Progenitor cell of endocrine pancreas (in vitro differentiated cells): ENCODE measurements at regions not wholly inside any gene's neighbourhood (a gene's known extent, or its start where the extent isn't known, plus 50 kb on each side); places are given as distances from the start of the nearest gene placed in this dataset.

Experiments used
- DNase-seq: peaks from one replicate; pipeline ENCODE4 v3.0.0; 2021; ENCODE audit warnings: low spot score; ENCODE audit not compliant: unreplicated experiment
- H3K27ac Mint-ChIP-seq: 2 replicates; pipeline ENCODE4 v1.8.0; 2021; ENCODE audit warnings: mild to moderate bottlenecking, moderate library complexity, mixed read lengths
- H3K27me3 Mint-ChIP-seq: 2 replicates; pipeline ENCODE4 v1.8.0; 2021; ENCODE audit warnings: mixed read lengths
- H3K36me3 Mint-ChIP-seq: 2 replicates; pipeline ENCODE4 v1.8.0; 2022; ENCODE audit warnings: mixed read lengths; ENCODE audit not compliant: insufficient read depth
- H3K4me1 Mint-ChIP-seq: 2 replicates; pipeline ENCODE4 v1.8.0; 2021; ENCODE audit warnings: low read depth, mixed read lengths
- H3K4me3 Mint-ChIP-seq: 2 replicates; pipeline ENCODE4 v1.8.0; 2021; ENCODE audit warnings: low read depth, mild to moderate bottlenecking, moderate library complexity, mixed read lengths
- H3K9me3 Mint-ChIP-seq: 2 replicates; pipeline ENCODE4 v1.8.0; 2021; ENCODE audit warnings: low read depth, mixed read lengths
- CTCF ChIP-seq: fragments of 200-600 bp; sonication (generic); IDR thresholded peaks from one replicate; pipeline ENCODE4 v1.5.0; 2021; ENCODE audit warnings: antibody characterized with exemption, mild to moderate bottlenecking; ENCODE audit not compliant: unreplicated experiment

- H3K27ac Mint-ChIP-seq: peak overlapping the region; percentile 38
- no peaks in the 10 kb centered on the region for H3K27me3 Mint-ChIP-seq
- H3K36me3 Mint-ChIP-seq: peaks cover 1% of the 10 kb centered on the region
- DNase-seq: no peak
- no peak for TF ChIP-seq CTCF
- H3K9me3 Mint-ChIP-seq: peaks cover 3% of the 10 kb centered on the region
- peaks cover 47% of the 10 kb centered on the region for H3K4me1 Mint-ChIP-seq
- no peak overlapping the region for H3K4me3 Mint-ChIP-seq
Measured at GRCh38 chr12:92547420-92547819, 155.4 kb upstream of the PLEKHG7 start.

- Mint-ChIP-seq H3K27ac (peak overlapping the region; percentile 90), H3K36me3 (peaks cover 1% of the 10 kb centered on the region), H3K27me3 (no peaks in the 10 kb centered on the region), H3K4me1 (peaks cover 53% of the 10 kb centered on the region), H3K4me3 (no peak overlapping the region), H3K9me3 (peaks cover 3% of the 10 kb centered on the region)
- no peak for TF ChIP-seq CTCF
- no peak for DNase-seq
Measured at GRCh38 chr12:92546635-92547348, 156.0 kb upstream of the PLEKHG7 start.

GRCh38 chr12:92546259-92546634 lies 156.5 kb upstream of the PLEKHG7 start:
- peak overlapping the region; percentile 90 for H3K27ac Mint-ChIP-seq
- H3K36me3 Mint-ChIP-seq: peaks cover 1% of the 10 kb centered on the region
- H3K4me3 Mint-ChIP-seq: no peak overlapping the region
- H3K9me3 Mint-ChIP-seq: peaks cover 3% of the 10 kb centered on the region
- DNase-seq: no peak
- peaks cover 55% of the 10 kb centered on the region for H3K4me1 Mint-ChIP-seq
- TF ChIP-seq CTCF: no peak
- H3K27me3 Mint-ChIP-seq: no peaks in the 10 kb centered on the region

- Mint-ChIP-seq H3K4me3 (no peak overlapping the region), H3K27ac (peak overlapping the region; percentile 87), H3K36me3 (peaks cover 1% of the 10 kb centered on the region), H3K9me3 (peaks cover 3% of the 10 kb centered on the region), H3K27me3 (no peaks in the 10 kb centered on the region), H3K4me1 (peaks cover 70% of the 10 kb centered on the region)
- DNase-seq: no peak
- no peak for TF ChIP-seq CTCF
Measured at GRCh38 chr12:92544322-92544721, 158.5 kb upstream of the PLEKHG7 start.

- Mint-ChIP-seq H3K36me3 (no peaks in the 10 kb centered on the region), H3K4me1 (peaks cover 73% of the 10 kb centered on the region), H3K4me3 (peak overlapping the region; percentile 3), H3K27me3 (no peaks in the 10 kb centered on the region), H3K27ac (peak overlapping the region; percentile 87), H3K9me3 (peaks cover under 1% of the 10 kb centered on the region)
- TF ChIP-seq CTCF: no peak
- DNase-seq: no peak
Measured at GRCh38 chr12:92543840-92544239, 158.9 kb upstream of the PLEKHG7 start.
